Activated CD4-positive, alpha-beta T cell treated with anti-CD3 and anti-CD28 coated beads, Interleukin-2, Interleukin-6, amounts not matched to agents 100 ng/mL and 50 ng/mL, durations not matched to agents 16 hours and 8 hours (primary cell): ENCODE measurements at regions not wholly inside any gene's neighbourhood (a gene's known extent, or its start where the extent isn't known, plus 50 kb on each side); places are given as distances from the start of the nearest gene placed in this dataset.
"Not testable (repeated sequence)": the region's sequence is repeated elsewhere in the genome, so short reads cannot be mapped to it uniquely, and the experiment has no call there.

Experiments used
- DNase-seq: peaks from one replicate; pipeline ENCODE4 v3.0.0-alpha.2; 2020

DNA sequence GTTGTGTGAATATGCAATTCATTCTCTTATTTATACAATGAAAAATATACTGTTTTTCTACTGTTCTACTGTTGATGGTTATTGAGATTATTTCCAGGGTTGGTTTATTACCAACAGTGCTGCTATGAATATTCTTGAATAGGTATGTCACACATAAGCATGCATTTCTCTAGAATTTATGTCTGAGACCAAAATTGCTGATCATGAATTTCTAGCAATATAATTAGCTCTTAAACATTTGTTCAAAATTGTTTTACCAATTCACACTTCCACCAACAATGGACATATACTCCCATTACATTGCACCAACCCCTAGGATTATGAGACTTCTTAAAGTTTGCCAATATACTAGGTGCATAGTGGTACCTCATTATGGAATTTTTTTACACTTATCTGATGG lies 164.1 kb upstream of the KCNQ5 start:
- DNase-seq = no peak

DNA sequence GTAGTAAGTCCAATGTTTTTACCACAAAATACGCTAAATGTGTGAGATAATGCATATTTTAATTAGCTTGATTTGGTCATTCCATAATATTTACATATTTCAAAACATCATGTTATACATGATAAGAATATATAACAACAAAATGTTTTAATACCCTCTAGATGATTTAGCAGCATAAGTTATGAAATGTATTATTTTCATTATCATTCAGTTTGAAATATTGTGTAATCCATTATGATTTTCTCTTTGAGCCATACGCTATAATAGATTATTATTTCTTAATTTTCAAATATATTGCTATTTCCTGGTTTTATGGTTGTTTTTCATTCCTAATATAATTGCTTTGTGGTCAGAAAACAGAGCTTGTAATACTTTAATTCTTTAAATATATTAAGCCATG lies 163.3 kb upstream of the KCNQ5 start:
- no peak for DNase-seq

DNA sequence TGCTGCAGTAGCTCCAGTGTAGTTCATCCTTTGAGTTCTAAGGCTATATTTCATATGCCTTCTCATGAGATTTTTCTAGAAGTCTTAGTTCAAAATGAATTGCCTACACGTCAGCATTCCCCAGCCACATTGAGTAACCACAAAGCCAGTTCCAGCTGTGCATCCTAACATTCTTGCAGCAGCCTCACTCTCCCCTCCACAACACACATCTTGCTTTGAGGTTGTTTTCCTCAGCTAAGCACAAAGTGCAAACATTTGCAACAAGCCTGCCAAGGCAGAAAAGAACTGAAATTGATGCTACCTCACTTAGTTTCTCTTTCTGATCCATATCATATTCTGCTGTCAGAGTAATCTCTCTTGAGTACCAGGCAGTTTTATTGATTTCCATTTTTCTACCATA lies 160.7 kb upstream of the KCNQ5 start:
- no peak for DNase-seq

DNA sequence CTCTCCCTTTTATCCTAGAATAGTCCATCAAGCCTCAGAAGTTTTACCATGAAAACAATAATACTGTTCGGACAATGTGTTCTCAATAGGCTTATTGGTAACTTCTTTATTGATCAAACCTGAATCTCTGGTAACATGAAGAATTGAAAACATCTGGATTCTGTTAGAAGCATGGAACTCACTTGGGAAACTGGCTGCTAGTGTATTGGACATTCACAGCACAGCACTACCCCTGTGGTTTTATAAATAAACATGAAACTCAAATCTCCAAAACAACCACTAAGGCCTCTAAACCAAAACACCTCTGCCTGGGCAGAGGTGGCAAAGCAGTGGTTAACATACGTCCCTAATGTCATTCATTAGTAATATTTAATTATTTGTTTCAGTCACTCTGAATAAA lies 157.6 kb upstream of the KCNQ5 start:
- no peak for DNase-seq

DNA sequence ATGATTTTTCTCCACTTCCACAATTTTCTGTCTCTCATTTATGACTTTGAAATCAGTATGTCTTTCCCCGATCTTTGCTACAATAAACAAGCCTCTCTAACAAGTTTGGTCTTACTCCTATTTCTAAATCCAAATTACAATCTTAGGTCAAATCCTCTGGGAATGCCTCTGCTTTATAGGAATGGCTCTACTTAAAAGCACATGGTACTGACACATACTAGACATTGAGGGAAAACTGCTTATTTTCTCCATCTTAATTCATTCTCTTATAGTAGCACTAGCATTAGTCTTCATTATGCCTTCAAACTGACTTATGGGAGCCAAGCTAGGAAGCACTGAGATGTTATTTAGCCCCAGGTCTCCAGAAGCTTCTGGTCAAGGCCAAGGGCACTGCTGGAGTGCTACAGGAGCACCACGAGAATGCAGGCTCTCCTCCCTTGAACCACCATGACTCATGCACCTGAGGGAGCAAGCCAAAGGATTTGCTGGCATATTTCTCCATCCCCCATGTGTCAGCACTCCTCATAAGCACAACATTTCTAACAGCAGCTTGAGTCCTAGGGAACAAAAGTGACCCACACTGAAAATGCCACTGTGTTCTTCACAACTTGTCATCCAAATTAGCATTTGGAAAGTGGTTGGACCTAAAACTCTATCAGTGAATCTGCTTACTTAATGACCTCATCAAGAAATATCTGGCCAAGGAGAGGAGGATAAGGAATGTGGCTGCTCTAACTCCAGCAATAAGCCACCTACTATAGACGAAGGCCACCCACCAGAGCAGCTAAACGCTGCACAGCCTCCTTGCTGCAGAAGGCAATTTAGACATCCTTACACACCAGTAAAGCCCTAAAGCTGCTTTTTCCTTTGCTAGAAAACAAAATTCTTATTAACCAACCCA lies 156.8 kb upstream of the KCNQ5 start:
- no peak for DNase-seq

DNA sequence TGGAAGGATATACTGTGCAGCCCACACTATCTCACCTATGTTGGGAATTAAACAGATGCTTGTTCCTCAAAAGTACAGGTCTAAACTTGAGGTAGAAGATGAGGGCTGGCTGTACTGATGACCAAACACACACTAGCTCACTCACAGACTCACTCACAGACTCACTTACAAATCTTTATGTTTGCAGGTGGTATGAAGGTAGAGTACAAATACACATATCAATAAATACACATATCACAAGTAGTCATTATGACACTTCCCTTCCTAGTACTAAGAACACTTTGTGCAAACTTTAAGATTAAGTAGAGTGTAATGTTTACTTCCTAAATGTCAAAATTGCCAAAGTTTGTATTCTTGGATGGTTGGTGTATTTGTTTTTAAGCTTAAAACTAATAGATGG lies 155.4 kb upstream of the KCNQ5 start:
- no peak for DNase-seq

DNA sequence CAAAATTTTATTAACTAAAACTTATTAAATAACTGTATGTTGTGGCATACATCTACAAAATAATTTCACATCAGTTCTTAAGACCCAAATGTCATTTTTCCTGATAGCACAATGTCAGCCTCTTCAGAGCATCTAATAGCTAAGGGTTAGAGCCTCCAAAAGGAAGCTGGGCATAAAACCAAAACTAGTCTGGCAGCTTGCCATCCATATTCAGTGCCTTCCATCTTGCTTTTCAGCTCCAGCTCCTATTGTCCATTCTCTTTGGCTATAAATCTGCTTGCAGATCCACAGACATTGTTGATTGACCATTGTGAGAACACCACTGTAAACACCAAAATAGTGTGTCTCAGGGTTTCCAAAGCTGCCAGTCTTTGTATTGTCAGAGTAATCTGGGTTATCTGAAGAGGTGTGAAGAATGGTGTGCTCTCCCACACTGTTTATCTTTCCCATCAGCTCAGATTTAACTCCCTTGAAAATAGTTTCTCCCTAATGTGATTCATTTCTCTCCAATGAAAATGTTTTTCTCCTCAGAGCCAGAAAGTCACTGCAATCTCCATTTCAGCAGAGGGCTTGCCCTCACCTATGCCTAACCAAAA lies 154.8 kb upstream of the KCNQ5 start:
- DNase-seq = no peak

DNA sequence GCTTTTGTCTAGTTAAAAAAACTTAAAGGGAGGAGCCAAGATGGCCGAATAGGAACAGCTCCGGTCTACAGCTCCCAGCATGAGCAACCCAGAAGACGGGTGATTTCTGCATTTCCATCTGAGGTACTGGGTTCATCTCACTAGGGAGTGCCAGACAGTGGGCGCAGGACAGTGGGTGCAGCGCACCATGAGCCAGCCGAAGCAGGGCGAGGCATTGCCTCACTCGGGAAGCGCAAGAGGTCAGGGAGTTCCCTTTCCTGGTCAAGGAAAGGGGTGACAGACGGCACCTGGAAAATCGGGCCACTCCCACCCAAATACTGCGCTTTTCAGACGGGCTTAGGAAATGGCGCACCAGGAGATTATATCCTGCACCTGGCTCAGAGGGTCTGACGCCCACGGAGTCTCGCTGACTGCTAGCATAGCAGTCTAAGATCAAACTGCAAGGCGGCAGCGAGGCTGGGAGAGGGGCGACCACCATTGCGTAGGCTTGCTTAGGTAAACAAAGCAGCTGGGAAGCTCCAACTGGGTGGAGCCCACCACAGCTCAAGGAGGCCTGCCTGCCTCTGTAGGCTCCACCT lies 152.4 kb upstream of the KCNQ5 start:
- not testable (repeated sequence) for DNase-seq

DNA sequence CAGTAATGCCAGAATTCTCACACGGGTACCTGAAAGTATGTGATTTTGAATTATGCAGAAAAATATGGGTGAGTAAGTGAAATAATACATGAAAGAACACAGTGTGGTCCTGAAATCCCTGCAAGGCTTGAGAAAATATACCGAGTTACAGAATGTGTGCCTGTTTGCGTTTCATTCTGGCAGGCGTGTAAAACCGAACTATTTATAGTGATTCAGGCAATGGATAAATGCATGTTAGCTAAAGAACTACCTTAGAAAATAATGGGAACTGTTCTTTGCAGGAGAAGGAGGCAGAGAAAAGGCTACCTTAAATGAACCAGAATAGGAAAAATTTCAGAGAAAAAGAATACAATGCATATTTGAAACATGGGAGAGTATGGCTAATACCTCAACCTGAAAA lies 145.8 kb upstream of the KCNQ5 start:
- DNase-seq = no peak

DNA sequence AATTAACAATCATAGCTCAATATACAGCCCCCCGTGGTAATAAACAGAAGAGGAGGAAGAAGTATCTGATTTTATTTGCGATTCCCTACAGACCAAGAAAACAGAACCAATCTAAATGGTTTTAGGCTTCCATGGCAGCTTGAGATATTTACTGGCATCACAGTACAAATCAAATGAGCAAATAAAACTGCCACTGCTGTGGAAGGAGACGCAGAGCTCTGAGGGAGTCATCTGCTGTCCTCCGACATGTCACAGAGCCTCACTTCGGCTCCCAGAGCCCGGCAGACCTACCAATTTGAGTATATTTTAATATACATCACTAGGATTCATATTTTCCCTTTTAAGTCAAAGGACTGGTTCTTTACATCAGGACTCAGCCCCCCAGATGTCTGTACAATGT lies 145.2 kb upstream of the KCNQ5 start:
- DNase-seq = no peak

DNA sequence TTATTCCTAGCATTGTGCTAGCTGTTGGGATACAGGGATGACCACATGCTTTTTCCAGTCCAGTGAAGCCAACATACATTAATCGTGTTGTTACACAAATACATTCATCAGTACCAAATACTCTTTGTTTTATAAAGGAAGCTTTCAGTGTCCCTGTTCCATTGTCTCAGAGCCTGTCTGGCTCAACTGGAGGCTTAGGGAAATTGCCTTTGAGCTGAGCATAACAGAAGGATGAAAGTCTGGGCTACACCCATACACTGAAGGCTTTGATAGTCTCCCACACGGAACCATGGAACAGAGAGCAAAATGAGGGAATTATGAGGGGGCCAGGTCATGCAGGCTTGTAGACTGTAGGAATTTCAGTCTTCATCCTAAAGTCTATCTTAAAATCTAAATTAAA lies 126.4 kb upstream of the KCNQ5 start:
- no peak for DNase-seq

DNA sequence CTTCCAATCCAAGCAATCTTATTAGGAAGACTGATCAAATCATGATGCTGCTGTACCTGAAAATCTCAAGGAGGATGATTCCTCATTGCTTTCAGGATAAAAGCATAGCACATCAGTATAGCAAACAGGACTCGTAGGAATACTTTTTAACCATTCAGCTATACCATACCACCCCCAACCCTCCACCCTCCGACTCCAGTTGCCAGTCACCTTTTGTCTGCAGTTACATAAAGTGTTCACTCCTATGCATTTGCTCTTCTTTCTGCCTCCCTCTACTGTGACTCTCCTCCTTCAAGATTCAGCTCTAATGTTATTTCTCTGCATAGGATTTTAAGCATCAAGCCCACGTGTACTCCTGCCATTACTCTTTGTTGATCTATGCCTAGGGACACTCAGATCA lies 124.7 kb upstream of the KCNQ5 start:
- DNase-seq = no peak

DNA sequence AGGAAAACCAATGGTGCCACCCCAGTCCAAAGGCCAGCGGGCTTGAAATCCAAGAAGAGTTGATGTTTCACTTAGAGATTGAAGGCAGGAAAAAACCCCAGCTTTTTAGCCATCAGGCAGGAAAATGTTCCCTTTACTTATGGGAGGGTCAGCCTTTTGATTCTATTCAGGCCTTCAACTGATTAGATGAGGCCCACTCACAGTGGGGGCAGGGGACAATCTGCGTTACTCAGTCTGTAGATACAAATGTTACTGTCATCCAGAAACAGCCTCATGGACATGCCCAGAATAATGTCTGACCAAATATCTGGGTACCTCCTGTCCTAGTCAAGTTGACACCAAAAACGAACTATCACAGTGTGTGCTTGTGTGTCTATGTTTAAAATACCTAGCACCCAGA lies 121.2 kb upstream of the KCNQ5 start:
- no peak for DNase-seq

DNA sequence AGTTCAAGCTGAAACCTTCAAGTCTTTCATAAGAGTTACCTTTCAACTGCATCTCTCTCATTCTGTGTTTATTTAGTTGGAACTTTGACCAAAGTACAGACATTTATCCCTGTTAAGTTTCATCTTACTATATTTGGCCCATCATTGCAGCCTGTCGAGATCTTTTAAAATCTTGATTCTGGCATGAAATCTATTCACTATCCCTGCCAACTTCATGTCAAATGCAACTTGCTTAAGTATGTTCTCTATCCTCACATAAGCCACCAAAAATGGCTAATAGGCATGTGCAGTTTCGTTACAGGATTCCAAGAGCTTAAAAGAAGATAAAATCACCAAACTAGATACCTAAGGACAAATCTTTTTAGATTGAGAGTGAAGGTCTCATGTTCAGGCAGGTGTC lies 117.5 kb upstream of the KCNQ5 start:
- no peak for DNase-seq

DNA sequence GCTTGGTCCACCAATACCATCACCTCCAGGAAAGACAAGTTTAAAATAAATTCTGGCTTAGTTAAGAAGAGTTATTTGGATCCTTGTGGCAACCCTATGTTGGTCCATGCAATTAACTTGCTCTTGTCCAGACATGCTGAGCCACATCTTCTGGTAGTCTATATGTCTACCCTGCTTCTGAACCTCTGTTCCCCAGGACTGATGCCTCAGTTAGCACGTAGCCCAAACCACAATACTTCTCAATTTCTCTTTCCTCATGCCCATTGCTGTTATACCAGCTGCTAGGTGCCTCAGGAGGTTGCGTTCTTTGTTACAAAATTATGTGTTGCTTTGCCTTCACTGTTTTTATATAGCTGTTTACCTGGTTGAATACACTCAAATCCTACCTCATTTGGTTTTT lies 116.4 kb upstream of the KCNQ5 start:
- no peak for DNase-seq

DNA sequence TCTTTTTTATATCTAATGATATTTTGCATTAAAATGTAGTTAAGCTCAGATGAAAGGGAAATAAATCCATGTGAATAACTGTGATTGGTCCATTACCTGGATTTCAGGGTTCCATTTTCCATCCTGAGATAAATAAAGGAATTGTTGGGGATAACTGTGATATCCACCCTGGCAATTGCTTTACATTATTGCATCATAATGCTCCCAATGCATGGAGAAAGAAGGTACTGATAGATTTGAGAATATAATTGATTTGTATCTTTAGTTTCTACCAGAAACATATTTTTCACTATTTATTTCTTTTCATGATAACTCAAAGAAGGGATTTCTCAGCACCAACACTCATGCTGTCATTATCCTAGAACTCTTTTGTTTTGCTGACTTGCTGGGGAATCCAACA lies 102.0 kb upstream of the KCNQ5 start:
- no peak for DNase-seq

DNA sequence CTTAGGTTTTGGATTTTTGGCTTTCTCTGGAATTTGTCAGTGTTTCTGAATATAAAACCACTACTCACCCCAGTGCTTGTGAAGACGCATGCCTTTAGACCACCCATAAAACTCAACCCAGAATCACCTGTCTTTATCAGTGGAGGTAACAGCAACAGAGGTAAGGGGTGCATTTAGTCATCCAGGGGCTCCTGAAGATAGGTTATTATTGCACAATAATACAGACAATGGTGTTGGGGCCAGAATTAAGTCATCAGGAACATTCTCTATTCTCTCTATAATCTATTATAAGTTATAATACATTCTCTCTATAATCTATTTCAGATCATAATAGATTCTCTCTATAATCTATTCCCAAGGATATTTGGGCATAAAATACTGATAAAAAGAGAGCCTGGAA lies 100.2 kb upstream of the KCNQ5 start:
- no peak for DNase-seq

DNA sequence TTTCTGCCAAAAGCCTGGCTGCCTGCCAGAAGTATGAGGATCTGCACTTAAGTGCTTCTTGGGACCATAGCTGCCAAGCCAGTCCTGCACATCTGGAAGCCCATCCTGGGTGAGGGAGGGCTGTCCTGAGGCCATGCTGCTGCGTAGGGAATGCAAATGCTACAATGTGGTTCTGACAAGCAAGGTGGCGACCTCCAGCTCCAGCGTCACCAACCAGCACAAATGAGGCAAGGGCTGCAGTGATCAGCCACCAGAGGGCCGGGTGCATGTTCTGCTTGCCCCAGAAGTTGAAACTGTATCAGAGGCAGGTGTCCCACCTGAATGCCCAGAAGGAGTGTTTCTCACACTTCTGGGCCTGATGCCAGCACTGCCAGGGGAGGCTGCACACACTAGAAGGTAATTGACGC lies 99.1 kb upstream of the KCNQ5 start:
- peak; percentile 18 for DNase-seq

DNA sequence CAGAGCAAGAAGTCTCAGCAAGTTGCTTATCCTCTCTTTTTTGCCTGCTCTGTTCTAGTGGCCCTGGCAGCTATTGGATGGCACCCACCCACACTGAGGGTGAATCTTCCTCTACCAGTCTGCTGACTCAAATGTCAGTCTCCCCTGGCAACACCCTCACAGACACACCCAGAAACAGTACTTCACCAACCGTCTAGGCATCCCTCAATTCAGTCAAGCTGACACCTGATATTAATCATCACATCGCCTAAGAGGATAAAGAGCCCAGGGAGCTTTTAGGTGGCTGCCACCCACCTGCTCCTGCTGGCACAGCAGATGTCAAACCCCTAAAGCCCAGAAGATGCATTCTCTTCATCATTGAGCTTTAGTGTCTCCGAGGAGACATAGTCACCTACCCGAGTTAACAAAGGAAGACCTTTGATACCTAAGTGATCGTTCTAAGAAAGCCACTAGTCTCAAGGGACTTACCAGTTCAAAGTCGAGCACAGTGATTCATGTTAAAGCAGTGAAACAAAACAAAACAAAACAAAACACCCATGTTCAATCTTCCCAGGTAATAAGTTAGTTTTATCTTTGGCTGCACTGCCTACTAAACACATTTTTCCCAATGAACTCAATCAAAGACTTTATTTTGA lies 97.7 kb upstream of the KCNQ5 start:
- peak; percentile 1 for DNase-seq

DNA sequence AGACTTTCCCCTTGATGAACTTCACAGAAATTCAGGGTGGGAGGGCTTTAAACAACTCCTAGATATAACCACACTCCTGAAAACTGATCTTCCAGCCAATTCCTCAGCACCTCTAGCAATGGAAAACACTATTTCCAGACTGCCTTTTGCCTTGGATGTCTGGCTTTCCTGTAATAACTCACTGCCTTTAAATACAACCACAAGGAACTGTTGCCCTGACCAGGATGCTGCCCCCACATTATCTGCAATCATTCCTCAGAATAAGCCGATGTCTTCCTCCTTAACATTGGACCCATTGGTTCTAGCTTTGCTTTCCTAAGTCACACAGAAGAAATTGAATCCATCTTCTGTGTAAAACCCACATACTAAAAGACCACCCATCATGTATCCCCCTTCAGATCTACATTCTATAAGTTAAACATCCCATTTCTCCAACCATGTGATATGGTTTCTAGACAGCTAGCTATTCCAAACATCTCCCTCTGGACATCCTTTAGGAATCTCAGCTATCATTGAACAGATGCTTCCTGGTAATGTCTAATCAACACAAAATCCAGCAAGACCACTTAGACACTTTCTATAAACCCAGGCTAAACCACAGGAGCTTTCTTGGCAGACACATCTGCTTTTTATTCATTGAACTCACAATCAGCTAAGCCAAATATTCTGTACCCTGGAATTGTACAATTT lies 95.9 kb upstream of the KCNQ5 start:
- DNase-seq = no peak

DNA sequence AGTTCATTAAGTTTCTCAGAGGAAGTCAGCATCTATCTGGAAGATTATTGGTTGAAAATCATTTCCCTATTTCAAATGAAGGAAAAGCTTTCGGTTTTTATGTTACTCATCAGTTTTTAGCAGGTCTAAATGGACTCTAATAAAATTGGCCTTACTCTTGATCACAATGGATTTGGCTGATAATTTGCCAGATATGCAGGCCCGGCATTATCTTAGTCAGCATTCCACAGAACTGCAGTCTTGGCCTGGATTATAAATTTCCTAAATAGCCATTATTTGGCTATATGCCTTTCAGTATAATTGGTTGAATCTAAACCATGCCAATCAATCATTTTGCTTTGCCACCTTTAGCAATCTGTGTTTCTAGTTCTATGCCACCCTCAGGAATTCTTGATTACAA lies 91.7 kb upstream of the KCNQ5 start:
- no peak for DNase-seq

DNA sequence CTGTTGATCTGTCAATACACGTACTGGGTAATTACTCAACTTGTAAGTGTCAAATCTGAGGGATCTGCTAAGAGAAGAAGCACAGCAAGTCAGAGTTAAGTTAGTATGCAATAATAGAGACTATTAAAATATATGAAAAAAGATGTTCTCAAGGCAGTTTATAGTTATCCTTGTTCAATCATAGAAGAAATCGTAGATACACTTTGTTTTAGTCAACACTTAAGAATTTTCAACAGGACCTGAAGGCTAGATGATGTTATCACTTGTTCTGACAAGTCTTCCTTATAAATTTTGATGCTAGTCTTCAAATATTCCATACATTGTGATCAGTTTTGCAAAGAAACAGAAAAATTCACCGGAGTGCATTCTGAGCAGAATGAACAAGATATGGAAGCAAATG lies 91.1 kb upstream of the KCNQ5 start:
- DNase-seq = no peak

DNA sequence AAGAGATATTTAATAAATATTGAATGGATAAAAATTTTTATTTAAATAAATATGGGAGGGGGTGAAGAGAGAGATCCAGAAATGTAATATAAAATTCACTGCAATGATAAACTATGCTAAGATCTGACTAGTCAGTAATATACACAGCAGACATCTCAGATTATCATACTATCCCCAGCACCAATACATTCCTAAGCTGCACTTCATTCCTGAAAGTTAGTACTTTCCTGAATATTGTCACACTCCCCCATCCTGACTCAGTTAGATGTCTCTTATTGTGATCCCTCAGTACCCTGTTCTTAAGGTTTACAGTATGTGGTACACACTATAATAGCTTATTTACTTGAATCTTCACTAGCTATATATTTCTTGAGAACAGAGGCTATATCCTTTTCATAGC lies 88.3 kb upstream of the KCNQ5 start:
- no peak for DNase-seq
